ENCODE measurements at regions not wholly inside any gene's neighbourhood (a gene's known extent, or its start where the extent isn't known, plus 50 kb on each side); places are given as distances from the start of the nearest gene placed in this dataset.

DNA sequence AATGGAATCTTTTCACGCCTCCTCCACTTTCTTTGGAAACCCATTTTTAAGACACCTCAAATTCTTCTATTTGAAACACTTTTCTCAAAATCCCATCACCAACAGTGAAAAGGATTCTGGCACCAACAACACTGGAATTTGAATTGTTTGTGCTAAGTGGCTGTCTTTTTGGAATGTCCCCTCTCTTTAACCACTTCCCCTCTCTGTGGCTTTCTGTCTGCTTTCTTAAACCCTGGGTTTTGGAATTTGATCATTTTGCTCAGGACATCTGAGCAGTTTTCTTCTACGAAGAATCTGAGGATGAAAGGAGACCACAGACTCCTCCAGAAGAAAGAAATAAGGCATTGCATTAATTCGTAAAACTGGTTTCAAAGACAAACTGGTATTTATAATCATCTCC lies 89.0 kb downstream of the MXRA5 start:
- in situ Hi-C loops (cut with HindIII; ENCODE audit: low pct_unique_long_range_greater_than_20kb, low sequenced_read_pairs), result no loop called here
- DNase-seq (ENCODE audit: low read depth), result no peak

DNA sequence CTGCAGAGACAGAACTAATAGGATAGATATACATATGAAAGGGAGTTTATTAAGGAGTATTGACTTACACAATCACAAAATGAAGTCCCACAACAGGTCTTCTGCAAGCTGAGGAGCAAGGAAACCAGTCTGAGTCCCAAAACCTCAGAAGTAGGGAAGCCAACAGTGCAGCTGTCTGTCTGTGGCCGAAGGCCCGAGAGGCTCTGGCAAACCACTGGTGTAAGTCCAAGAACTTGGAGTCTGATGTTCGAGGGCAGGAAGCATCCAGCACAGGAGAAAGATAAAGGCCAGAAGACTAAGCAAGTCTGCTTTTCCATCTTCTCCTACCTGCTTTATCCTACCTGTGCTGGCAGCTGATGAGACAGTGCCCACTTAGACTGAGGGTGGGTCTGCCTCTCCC lies 89.6 kb downstream of the MXRA5 start:
- in situ Hi-C loops (cut with HindIII; ENCODE audit: low pct_unique_long_range_greater_than_20kb, low sequenced_read_pairs), result no loop called here

DNA sequence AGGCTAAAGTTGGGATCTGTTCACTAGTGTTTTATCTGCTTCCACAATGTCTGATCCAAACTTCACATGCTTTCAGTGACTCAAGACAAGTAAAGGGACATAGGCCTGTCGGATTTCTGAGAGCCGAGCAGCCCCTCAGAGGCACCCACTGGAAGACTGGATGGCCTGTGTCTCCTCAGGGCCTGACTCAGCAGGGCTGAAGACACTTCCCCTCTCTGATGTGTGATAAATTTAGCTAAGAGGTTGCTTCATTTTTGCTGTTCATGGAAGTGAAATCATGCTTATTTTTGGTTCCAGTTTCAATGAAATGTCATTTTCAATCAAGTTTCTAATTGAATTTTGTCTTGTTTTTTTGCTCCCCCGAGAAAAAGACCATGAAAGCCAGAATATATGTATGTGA lies 93.7 kb downstream of the MXRA5 start:
- no peak for DNase-seq (ENCODE audit: low read depth)
- in situ Hi-C loops (cut with HindIII; ENCODE audit: low pct_unique_long_range_greater_than_20kb, low sequenced_read_pairs), result no loop called here

More for the DNA sequence above, 89.6 kb downstream of the MXRA5 start:
- DNase-seq (ENCODE audit: low read depth), result no peak

DNA sequence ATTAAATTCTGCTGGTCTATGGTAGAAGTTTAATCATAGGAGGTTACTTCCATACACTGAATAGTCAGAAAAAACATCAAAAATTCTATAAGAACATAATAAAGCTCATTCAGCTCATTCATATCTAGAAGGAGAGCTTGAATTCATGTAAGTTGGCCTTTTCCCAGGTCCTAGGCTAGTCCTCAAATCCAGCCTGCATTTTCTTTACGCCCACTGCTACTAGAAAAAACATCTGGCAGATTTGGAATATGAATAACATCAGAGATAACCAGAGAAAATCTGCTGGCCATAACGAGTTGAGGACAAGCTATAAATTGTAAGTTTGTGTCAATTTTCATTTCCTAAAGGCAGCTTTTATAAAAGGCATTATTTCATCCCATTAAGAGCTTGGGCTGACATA lies 95.5 kb downstream of the MXRA5 start:
- in situ Hi-C loops (cut with HindIII; ENCODE audit: low pct_unique_long_range_greater_than_20kb, low sequenced_read_pairs), result no loop called here
- DNase-seq (ENCODE audit: low read depth), result no peak

DNA sequence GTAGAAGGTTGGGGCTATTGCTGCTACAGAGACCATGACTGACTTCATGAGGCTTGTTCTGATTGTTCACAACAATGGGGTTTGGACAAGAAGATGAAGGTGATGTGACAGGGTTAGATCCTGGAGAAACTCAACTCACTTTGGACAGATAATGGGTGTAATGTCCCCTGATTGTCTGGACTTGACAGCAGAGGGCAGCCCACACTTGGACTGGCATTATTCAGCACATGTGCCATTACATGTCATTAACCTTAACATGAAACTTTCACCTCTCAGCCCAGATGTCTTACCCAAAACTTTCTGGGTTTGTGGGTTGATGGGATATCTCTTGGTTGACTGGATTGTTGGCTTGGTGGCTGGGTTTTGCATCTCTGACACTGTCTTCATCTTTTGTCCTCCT lies 101.5 kb downstream of the MXRA5 start:
- in situ Hi-C loops (cut with HindIII; ENCODE audit: low pct_unique_long_range_greater_than_20kb, low sequenced_read_pairs), result no loop called here
- DNase-seq (ENCODE audit: low read depth), result peak; percentile 4

DNA sequence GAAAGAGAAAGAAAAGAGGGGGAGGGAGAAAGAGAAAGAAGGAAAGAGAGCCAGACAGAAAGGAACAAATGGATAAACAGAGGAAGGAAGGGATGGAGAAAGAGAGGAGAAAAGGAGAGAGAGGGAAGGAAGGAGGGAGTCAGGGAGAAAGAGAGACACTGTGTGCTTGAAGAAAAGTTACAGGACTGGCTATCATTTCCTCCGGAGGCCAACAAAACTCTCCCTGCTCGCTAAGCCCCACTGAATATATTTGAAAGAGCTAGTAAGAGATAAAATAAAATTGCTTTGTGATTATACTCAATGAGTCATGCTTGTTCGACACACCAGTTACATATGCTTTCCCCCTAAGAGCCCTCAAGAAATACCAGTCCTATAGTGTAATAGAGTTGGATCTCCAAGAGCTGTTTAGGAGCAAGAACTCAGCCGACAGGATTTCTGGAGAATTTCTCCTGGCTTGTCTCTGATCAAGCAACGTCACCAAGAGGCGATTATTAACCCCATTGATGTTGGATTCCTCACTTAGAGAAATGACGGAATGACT lies 102.2 kb downstream of the MXRA5 start:
- DNase-seq (ENCODE audit: low read depth), result no peak
- in situ Hi-C loops (cut with HindIII; ENCODE audit: low pct_unique_long_range_greater_than_20kb, low sequenced_read_pairs), result no loop called here

DNA sequence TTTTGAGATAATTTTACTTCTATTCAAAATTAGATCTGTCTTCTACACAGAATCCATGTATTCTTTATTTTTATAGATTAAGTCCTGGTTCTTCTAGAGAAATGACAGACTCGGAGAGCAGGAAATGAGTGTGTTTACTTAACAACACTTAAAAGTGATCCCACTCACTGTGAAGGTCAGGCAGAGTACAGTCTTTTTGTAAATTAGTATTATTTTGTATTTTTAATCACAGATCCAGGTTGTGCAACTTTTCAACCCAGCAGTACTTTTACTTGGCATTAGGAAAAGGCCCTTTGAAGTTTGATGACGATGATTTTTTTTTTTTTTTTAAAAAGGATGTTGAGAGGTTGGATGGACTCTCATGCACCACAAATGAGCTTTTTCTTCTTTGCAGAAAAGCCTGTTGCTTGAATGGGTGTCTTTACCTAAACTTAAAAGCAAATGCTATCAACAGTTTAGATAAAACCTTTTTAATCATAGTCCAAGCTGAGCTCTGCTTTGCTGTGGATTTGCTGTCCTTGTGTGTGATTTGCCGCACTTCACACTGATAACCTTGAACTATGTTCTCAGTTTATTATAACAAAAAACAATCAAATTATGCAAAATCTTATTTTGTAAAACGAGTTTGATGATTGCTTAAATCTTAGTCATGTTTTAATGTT lies 114.1 kb downstream of the MXRA5 start:
- DNase-seq (ENCODE audit: low read depth), result no peak
- in situ Hi-C loops (cut with HindIII; ENCODE audit: low pct_unique_long_range_greater_than_20kb, low sequenced_read_pairs), result no loop called here

DNA sequence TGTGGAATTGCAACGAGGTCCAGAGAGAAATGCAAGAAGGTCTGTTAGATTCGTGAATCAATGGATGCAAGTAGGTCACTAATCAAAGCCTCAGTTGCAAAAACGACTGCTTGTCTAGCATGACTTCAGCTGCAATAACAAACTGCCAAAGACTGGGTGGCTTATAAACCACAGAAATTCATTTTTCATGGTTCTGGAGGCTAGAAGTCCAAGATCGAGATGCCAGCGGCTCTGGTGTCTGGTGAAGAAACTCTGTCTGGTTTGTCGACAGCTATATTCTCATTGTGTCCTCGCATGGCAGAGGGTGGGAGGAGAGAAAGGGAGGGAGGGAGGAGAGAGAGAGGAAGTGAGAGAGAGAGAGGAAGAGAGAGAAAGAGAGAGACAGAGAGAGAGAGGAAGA lies 114.7 kb downstream of the MXRA5 start:
- in situ Hi-C loops (cut with HindIII; ENCODE audit: low pct_unique_long_range_greater_than_20kb, low sequenced_read_pairs), result no loop called here
- no peak for DNase-seq (ENCODE audit: low read depth)

DNA sequence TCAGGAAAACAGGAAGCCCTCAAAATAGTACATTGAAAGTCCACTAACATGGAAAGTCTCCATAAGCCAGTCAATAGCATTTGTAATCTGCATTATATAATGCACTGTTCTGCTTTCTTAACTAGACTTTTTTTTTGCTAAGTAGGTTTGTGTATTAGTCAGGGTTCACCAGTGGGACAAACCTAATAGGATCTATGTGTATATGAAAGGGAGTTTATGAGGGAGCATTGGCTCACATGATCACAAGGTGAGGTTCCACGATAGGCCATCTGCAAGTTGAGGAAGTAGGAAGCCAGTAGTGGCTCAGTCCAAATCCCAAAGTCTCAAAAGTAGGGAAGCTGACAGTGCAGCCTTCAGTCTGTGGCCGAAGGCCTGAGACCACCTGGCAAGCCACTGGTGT lies 116.0 kb downstream of the MXRA5 start:
- DNase-seq (ENCODE audit: low read depth), result no peak
- in situ Hi-C loops (cut with HindIII; ENCODE audit: low pct_unique_long_range_greater_than_20kb, low sequenced_read_pairs), result no loop called here

DNA sequence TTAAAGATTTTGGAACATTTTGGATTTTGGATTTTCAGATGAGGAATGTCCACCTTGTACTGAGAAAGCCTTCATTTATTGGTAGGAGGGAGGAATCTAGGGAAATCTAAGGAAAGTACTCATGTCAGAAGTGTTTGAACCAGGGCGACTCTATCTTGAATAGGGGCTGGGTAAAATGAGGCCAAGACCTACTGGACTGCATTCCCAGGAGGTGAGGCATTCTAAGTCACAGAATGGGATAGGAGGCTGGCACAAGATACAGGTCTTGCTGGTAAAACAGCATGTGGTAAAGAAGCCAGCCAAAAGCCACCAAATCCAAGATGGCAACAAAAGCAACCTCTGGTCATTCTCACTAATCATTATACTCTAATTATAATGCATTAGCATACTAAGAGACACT lies 118.9 kb downstream of the MXRA5 start:
- DNase-seq (ENCODE audit: low read depth), result no peak
- in situ Hi-C loops (cut with HindIII; ENCODE audit: low pct_unique_long_range_greater_than_20kb, low sequenced_read_pairs), result no loop called here

DNA sequence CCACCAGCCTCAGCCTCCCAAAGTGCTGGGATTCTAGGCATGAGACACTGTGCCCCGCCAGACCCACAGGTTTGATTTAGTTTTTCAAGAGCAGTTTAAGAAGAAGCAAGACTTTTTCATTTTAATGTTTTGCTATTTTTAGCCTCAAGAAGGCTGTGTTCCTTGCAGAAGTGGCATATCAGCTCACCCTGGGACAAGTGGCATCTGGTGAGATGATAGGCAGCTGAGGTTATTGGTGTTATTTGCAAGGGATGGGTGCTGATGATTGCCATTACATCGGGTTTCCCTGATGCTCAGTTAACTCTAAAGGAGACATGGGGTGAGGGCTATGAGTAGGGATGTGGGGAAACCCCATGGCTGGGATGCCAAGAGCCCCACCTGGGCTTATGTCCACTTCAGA lies 120.4 kb downstream of the MXRA5 start:
- in situ Hi-C loops (cut with HindIII; ENCODE audit: low pct_unique_long_range_greater_than_20kb, low sequenced_read_pairs), result no loop called here
- no peak for DNase-seq (ENCODE audit: low read depth)

DNA sequence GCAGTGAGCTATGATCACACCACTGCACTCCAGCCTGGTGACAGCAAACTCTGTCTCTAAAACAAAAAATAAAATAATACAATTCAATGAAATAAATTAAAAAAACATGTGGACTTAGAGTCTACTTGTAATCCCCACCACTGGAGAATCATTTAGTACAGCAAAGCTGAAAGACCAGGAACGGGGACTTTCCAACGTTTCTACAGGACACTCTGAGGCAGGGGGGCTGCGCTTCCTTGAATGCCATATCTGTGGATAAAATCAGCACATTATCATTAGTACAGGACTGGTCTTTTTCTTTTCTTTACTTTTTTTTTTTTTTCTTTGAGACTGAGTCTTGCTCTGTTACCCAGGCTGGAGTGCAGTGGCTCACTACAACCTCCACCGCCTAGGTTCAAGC lies 124.8 kb downstream of the MXRA5 start:
- no peak for DNase-seq (ENCODE audit: low read depth)
- in situ Hi-C loops (cut with HindIII; ENCODE audit: low pct_unique_long_range_greater_than_20kb, low sequenced_read_pairs), result no loop called here

DNA sequence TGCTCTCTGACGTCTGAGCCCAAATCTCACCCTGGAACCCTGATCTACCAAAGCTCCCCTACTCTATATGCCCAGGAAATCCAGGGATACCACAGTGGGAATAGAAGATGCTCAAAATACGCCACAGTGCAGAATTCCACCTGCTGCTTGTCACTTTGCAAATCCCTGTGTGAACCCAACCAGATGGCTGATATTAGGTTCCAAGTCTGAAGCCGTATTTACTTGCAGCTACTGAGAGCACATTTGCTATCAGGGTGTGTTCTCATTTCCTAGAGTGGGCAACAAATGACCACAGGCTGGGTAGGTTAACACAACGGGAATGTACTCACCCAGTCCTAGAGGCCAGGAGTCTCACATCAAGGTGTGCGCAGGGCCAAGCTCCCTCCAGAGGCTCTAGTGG lies 126.8 kb downstream of the MXRA5 start:
- in situ Hi-C loops (cut with HindIII; ENCODE audit: low pct_unique_long_range_greater_than_20kb, low sequenced_read_pairs), result no loop called here
- no peak for DNase-seq (ENCODE audit: low read depth)

DNA sequence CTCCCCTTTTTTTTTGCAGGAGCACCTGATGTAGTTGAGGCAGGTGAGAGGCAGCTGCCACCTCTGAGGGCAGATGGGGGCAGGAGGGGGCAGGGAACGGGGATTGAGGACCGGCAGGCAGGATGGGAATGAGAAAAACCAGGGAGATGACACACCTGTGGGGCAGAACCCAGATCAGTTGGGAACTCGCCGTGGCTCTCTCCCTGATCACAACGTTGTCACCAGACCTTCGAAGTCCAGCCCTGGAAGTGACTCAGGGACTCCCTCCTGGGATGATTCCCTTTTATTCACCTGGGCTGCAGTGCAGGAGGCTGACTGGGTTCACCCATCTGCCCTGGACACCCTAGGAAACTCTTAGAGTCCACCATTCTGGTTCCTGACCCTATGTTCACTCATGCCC lies 127.2 kb downstream of the MXRA5 start:
- DNase-seq (ENCODE audit: low read depth), result no peak
- in situ Hi-C loops (cut with HindIII; ENCODE audit: low pct_unique_long_range_greater_than_20kb, low sequenced_read_pairs), result no loop called here

DNA sequence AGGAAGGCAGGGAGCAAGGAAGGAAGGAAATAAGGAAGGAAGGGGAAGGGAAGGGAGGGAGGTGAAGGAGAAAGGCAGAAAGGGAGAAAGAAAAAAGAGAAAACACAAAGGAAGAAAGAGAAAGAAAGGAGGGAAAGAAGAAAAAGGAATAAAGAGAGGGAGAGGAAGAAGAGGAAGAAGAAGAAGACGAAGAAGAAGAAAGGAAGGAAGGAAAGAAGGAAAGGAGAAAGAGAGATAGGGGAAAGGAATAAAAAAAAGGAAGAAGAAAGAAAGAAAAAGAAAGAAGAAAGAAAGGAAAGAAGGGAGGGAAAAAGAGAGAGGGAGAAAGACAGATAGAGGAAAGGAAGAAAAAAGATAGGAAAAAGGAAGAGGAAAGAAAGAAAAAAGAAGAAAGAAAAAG lies 128.0 kb downstream of the MXRA5 start:
- in situ Hi-C loops (cut with HindIII; ENCODE audit: low pct_unique_long_range_greater_than_20kb, low sequenced_read_pairs), result no loop called here
- DNase-seq (ENCODE audit: low read depth), result no peak

DNA sequence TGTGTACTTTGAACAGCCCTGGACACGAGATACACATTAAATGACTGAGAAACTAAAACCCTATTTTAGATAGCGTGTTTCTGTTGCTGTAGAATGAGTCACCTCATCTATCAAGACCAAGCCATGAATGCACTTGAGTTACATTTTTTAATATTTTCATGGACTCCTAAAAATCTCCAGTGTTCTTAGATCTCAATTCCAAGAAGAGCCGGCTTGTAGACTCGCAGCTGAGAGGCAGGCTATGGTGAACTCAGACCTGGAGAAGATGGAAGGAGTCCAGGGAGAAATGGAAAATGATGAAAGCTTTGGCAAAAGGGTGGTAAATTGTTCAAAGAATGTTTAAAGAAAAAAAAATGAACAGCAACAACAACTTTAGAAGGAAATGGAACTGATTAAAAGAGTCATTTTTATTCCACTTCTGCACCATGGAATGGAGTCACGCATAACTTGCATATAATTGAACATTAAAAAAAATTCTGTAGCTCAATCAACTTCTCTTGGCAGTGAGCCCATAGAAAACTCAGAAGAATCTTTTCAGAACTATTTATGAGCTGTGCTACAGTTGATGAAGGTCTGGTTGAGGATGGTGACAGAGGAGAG lies 129.8 kb downstream of the MXRA5 start:
- in situ Hi-C loops (cut with HindIII; ENCODE audit: low pct_unique_long_range_greater_than_20kb, low sequenced_read_pairs), result no loop called here
- no peak for DNase-seq (ENCODE audit: low read depth)

DNA sequence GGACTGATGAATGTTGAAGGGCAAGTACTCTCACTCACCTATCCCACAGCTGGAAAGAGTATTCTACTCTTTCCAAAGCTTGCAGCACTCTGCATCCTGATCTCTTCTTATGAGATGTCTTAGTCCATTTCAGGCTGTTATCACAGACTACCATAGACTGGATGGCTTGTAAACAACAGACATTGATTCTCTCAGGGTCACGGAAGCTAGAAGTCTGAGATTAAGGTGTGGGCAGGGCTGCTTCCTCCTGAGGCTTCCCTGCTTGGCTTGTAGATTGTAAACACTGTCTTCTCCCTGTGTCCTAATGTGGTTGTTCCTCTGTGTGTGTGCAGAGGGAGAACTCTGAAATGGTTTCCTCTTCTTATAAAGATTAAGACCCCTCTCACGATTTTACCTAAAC lies 131.2 kb downstream of the MXRA5 start:
- no peak for DNase-seq (ENCODE audit: low read depth)
- in situ Hi-C loops (cut with HindIII; ENCODE audit: low pct_unique_long_range_greater_than_20kb, low sequenced_read_pairs), result no loop called here

DNA sequence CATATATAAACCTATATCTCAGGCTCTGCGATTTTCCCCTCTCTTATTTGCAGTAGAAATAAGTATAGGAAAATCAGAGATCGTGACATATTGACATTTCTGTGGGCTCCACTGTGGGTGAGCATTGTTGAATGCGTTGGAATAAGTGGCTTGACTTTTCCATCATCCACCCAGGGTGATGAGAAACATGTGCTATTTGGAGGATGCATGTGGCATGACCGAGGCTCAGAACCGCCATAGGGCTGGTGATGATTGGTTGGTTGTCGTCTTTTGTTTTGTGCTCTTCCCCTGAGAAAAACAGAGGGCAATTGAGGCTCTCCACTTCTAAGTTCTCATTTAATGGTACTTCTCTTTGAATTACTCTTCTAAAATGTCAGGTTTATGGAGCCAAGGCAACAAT lies 140.1 kb downstream of the MXRA5 start:
- no peak for DNase-seq (ENCODE audit: low read depth)
- in situ Hi-C loops (cut with HindIII; ENCODE audit: low pct_unique_long_range_greater_than_20kb, low sequenced_read_pairs), result no loop called here

DNA sequence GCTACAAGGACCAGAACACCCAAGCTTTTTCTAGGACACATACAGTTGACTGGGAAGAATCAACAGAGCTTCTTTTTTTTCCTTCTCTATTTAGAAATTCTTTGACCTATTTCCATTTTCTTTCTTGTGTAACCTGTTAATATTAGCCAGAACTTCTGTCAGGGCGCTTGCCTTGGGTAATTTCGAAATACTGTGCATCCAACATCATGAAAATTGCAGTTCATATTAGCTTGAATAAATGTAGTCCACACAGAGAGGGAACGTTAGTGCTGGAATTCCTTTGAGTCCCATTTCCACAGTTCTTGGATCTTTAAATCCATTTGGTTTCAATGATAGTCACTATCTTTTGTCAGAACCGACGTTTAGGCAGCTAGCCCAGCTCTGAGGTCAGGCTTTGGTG lies 141.8 kb downstream of the MXRA5 start:
- DNase-seq (ENCODE audit: low read depth), result no peak
- in situ Hi-C loops (cut with HindIII; ENCODE audit: low pct_unique_long_range_greater_than_20kb, low sequenced_read_pairs), result no loop called here

DNA sequence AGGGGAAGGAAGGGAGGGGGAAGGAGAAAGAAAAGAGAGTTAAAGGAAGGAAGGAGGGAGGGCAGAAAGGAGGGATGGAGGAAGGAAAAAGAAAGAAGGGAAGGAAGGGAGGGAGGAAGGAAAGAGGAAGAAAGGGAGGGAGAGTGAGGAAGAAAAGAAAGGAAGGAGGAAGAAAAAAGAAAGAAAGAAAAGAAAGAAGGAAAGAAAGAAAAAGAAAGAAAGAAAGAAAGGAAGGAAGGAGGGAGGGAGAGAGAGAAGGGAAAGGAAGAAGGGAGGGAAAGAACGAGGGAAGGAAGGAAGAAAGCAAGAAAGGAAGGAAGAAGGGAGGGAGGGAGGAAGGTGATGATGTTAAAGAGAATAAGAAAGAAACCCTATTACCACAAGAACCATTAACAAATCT lies 150.6 kb downstream of the MXRA5 start:
- no peak for DNase-seq (ENCODE audit: low read depth)
- in situ Hi-C loops (cut with HindIII; ENCODE audit: low pct_unique_long_range_greater_than_20kb, low sequenced_read_pairs), result no loop called here

All from Caki2 (cell line).